ENCODE measurements at regions not wholly inside any gene's neighbourhood (a gene's known extent, or its start where the extent isn't known, plus 50 kb on each side); places are given as distances from the start of the nearest gene placed in this dataset.
"Not testable (repeated sequence)": the region's sequence is repeated elsewhere in the genome, so short reads cannot be mapped to it uniquely, and the experiment has no call there.

DNA sequence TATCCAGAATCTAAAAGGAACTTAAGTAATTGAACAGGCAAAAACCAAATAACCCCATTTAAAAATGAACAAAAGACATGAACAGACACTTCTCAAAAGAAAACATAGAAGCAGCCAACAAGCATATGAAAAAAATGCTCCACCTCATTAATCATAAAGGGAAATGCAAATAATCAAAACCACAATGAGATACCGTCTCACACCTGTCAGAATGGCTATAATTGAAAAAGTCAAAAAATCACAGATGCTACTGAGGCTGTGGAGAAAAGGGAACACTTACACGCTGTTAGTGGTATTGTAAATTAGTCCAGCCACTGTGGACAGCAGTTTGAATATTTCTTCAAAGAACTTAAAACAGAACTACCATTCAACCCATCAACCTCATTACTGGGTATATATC, 220.7 kb downstream of the MEX3B start:
- no peak for DNase-seq (ENCODE audit: low read depth in 2 of 2)

DNA sequence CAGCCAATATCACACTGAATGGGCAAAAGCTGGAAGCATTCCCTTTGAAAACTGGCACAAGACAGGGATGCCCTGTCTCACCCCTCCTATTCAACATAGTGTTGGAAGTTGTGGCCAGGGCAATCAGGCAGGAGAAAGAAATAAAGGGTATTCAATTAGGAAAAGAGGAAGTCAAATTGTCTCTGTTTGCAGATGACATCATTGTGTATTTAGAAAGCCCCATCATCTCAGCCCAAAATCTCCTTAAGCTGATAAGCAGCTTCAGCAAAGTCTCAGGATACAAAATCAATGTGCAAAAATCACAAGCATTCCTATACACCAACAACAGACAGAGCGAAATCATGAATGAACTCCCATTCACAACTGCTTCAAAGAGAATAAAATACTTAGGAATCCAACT, 223.2 kb downstream of the MEX3B start:
- not testable (repeated sequence) for DNase-seq (ENCODE audit: low read depth in 2 of 2)

DNA sequence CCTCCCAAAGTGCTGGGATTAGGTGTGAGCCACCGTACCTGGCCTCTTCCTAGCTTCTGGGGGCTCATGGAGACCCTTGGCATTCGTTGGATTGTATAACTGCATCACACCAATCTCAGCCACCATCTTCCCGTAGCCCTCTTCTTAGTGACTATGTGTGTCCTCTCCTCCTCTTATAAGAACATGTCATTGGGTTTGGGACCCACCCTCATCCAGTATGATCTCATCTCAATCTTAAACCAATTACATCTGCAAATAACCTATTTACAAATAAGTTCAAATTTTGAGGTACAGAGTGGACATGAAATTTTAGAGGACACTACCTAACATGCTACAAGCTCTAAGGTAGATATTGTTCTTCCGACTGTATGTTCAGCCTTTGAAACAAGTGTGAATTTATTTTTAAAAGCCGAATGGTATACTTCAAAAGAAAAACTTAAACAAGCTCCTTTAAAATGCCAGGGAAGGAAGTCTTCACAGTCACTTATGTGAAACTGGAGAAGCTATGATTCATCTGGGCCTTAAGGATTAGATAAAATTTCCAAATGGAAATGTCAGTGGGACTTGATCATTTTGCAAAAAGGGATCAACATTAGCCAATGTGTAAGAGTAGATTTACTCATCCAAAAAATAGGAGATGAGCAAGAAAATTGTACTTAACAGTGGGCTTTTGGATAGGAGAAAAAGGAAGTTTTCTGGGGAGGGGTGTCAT, 225.7 kb downstream of the MEX3B start:
- DNase-seq (ENCODE audit: low read depth in 2 of 2), result no peak

DNA sequence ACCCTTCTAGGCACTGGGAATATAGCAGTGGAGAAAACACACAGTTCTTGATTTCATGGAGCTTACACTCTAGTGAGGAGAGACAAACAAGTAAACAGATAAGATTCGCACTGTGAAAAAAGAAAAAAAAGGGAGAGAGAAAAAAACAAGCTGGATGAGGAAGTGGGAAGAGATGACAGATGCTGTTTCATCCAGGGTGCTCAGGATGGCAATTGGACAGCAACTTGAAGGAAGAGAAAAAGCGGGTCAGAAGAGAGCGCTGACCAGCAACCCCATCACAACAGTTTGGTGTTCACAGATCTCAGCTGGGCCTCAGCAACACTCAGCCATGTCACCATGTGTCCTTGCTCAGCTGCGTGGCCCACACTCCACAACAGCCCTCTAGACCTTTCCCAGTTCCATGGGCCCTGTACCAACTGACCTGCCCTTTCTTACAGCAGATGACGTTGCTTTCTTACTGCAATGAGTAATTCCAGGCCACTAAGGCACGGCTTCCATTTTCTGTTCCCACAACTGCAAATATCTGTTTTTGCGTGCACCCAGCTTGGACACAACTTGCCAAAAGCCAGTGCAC, 230.8 kb downstream of the MEX3B start:
- no peak for DNase-seq (ENCODE audit: low read depth in 2 of 2)

DNA sequence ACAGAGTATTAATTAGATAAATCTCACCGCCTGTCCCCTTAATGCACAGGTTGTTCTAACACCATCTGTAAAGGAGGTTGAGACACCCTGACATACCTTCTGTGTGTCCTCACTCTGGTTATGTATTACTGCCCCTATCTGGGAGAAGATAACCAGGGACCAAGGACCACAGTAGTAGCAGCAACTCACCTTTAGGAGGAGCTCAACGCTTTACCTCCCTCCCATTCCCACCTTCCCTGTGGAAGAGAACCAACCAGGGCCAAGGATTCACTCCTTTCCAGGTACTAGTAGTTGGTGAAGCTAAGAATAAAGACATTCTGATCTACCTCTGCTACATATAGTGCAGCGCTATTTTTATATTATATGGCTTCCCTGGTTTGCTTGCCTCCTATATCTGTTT, 232.6 kb downstream of the MEX3B start:
- no peak for DNase-seq (ENCODE audit: low read depth in 2 of 2)

DNA sequence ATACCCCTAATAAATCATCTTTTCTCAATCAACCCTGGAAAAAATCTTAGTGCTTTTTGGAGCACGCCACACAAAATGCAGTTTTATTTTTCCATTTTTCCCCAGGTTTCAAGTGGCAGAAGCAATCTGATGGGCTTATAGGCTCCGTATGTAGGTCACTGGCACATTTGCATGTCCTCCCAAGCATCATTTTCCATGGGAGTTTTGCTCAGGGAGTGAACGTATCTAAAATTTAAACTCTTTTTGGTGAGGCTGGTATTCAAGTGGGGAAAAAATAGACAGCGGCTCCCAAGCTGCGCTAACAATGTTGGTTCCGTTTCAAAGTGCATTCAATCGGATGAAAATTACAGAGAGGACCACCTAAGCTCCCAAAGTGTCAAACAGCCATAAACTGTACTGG, 233.4 kb downstream of the MEX3B start:
- DNase-seq (ENCODE audit: low read depth in 2 of 2), result no peak

DNA sequence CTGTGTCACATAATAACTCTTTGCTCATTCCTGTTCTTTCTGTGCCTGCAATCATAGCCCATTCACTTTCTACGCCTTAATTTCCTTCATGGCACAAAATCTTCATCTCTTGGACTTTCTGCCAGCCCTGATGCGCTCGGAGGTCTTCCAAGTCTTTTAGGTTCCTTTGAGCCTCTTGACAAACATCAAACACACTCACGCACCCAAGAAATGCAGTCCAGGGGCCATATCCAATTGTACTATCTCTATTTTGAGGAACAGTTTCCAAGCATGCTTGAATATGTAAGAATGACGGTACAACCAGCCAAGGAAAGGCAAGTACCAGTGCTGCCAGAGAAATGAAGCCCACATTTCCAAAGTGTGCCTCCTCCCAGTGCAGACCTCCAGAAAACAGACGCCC, 234.1 kb downstream of the MEX3B start:
- DNase-seq (ENCODE audit: low read depth in 2 of 2), result no peak

DNA sequence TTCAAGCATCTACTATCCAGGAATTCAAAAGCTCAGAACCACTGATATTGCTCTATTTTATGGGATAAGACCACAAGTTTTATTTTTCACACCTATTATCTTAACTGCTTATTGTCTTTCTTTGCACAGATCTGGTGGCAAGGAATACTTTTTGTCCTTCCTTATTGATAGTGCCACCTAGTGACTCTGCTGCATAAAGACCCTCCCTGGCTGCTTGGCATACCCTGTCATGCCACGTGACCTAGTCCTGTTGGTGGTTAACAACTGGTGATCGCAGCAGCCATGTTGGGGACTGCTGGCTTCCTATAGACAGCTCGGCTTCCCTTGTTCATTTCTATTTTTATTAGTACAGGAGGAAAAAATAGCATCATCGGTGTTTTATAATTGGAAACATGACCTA, 236.3 kb downstream of the MEX3B start:
- no peak for DNase-seq (ENCODE audit: low read depth in 2 of 2)

DNA sequence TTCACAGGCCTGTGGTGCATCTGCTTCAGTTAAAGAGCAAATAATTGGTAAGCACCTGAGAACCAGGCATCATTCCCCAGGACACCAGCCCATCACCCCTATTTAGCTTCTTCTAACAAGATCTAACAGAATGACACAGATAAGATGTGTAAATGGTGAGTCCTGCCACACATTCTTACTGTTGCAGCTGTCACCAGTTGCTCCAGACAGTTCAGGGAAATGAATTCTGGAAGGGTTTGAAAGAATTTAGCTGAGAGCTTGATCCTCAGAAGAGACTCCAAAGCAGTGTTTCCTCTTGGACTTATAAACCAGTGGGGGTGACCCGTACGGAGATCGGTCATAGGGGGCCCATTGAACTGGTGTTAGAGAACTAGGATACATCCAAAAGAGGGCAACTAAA, 238.0 kb downstream of the MEX3B start:
- no peak for DNase-seq (ENCODE audit: low read depth in 2 of 2)

DNA sequence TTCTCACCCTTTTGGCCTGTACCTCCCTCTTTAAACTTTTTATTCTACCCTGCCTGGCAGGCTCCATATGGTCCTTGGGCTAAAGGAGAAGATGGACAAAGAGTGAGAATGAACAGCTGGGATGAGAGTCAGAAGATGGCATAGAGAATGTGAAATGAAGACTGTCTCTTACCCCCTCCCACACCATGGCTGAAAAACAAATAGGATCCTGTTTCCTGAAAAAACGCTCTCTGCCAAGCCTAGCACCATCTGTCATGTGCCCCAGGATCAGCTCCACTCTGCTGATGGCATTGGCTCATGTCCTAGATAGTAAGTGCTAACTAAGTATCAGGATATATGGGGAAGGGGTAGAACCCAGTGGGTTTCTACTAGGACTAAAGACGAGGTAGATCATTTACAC, 238.6 kb downstream of the MEX3B start:
- DNase-seq (ENCODE audit: low read depth in 2 of 2), result no peak

DNA sequence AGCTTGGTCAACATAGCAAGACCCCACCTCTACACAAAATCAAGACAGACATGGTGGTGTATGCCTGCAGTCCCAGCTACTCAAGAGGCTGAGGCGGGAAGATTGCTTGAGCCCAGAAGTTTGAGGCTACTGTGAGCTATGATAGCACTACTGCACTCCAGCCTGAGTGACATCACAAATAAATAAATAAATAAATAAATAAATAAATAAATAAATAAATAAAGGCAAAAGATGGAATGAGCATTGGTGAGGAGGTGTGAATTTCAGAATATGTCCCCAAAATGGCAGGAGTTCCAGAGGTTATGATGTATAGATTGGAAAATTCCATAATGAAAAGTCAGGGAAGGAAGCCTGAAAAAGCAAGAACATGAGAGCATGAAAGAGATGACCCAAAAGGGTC, 249.9 kb downstream of the MEX3B start:
- DNase-seq (ENCODE audit: low read depth in 2 of 2), result no peak

DNA sequence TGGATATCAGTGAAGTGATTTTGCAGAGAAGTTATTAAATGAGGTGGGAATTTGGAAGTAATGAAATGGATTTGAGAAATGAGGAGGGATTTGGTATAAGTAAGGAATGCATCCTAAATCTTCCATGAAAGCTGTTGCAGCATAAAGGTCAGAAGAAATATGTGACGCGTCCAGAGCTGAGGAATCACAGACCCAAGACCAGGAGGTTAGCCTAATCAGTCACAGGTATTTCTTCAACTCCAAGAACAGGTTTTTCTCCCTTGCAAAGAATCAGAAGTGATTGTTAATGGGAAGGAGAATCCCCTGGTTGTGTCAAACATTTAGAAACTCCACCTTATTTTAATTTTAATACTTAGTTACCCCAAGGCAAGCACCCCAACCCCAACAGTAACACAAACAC, 253.2 kb downstream of the MEX3B start:
- no peak for DNase-seq (ENCODE audit: low read depth in 2 of 2)

DNA sequence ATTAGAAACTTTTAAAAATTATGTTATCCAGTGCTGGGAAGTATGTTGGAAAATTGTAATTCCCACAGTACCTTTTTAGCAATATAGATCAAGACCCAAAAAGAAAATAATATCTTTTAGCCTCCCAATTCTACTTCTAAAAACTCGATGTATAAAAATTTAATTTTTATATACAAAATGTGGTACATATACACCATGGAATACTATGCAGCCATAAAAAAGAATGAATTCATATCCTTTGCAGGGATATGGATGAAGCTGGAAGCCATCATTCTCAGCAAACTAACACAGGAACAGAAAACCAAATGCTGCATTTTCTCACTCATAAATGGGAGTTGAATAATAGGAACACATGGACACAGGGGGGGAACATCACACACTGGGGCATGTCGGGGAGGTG, 254.5 kb downstream of the MEX3B start:
- DNase-seq (ENCODE audit: low read depth in 2 of 2), result not testable (repeated sequence)

DNA sequence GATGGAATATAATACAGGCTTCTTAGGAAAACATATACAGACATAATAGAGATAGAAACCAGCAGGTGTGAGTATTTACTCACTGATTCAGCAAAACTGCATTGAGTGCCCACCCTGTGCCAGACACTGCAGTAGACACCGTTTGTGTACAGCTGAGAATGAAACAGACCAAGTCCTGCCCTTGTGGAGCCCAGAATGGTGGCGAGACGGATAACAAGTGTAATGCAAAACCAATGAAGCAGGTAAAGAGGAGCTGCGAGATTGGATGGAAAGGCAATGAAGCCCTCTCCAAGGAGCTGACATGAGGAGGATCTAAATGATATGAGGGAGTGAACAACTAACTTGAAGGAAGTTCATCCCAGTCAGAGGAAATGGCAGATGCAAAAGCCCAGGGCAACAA, 256.4 kb downstream of the MEX3B start:
- DNase-seq (ENCODE audit: low read depth in 2 of 2), result no peak

DNA sequence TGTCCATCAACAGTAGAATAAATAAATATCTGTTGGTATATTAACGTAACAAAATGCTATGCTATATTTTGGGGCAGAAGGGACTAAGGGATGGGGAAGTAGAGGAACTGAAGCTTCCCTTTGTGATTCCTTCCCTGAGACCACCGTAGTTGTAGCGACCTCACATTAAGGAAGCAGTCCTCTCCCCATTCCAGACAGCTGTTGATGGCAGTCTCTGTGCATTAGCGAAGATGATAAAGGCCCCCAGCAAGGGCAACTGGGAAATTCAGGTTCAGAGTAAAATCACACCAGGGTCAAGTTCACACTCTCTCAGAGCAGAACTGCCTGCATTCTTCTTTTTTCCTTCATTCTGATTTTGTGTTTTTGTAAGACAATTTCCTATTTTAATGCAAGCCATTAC, 259.0 kb downstream of the MEX3B start:
- no peak for DNase-seq (ENCODE audit: low read depth in 2 of 2)

DNA sequence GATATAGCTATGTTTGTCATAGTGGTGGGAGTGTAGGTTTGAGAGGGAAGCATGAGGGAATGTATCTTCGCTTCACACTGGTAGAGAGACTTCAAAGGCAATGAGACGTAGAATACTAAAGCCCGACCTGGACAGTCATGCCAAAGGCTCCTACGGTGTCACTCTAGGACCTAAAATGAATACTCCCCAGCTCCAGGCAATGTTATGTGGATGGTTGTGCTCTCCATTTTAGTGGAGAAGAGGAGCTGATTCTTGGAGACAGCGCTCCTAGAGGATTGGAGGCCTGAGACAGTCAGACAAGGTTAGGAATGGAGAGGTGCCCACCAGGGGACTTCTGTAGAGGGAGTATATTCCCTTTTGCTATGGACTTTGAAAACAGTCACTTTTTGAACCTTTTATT, 260.1 kb downstream of the MEX3B start:
- no peak for DNase-seq (ENCODE audit: low read depth in 2 of 2)

DNA sequence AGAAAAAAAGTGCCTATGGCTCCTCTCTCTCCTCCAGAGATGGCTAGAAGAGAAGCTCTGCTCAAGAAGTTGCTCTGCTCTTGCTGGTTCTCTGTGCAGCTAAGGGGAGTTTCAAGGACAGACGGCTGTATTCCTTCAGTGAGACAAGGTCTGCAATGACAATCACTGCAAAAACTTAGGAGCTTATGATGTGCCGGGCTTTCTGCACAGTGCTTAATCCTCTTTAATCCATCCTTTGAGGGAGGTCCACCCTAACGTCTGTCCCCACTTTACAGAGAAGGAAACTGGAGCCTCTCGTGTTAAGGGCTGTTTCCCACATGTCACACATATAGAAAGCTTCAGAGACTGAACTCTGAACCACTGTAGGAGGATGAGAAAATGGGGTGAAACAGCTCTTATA, 260.6 kb downstream of the MEX3B start:
- DNase-seq (ENCODE audit: low read depth in 2 of 2), result no peak

DNA sequence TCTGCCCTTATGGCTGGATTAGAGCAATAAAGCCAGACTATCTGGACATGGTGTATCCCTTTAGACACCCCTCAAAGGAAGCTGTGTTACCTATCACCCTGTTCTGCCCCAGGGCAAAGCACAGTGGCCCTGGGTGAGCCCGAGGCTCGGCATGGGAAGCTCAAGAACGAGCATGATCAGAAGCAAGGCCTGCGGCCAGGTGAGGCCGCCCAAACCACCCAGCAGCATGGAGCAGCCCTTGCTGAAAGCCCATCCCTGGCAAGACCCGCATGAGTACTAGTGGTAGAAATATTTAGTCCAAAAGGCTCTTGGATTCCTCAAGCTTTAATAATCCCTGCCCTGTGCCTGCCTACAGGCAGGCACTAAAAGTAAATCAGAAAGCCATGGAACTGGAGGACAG, 261.1 kb downstream of the MEX3B start:
- no peak for DNase-seq (ENCODE audit: low read depth in 2 of 2)

DNA sequence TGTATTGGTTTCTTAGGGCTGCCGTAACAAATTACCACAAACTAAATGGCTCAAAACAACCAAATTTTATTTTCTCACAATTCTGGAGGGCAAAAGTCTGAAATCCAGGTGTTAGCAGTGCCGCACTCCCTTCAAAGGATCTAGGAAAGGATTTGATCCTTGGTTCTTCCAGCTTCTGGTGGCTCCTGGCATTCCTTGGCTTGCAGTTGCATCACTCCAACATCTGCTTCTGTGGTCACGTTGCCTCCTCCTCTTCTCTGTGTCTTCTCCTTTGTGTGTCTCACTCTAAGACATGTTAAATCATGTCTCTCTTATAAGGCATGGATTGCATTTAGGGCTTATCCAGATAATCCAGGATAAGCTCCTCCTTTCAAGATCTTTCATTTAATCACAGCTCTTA, 262.2 kb downstream of the MEX3B start:
- no peak for DNase-seq (ENCODE audit: low read depth in 2 of 2)

DNA sequence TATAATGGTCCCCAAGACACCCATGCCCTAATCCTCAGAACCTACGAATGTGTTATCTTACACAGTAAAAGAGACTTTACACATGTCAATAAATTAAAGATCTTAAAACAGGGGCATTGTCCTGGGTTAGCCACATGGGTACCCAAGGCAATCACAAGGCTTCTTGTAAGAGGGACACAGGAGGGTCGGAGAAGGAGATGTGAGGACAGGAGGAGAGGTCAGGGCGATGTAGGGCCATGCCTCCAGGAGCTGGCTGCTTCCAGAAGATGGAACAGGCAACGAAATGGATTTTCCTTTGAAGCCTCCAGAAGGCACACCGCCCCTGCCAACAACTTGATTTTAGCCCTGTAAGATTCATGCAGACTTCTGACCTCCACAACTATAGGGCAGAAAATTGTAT, 262.7 kb downstream of the MEX3B start:
- no peak for DNase-seq (ENCODE audit: low read depth in 2 of 2)

DNA sequence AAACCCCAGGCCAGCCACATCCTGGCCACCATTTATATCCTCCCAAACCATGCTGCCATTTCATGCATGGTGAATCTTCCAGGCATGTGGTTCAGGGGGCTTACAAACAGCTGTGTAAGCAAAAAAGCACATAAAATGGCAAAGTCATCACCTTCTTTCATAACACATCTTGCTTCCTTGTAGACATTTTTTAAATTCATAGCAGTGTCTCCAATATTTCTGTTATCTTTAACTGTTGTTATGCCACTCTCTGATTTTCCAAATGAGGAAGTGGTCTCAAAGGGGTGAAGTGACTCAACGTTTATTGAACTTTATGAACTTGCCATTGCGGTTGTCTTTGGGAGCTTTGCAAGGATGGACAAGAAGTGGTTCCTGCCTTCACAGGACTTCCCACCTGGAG, 264.4 kb downstream of the MEX3B start:
- no peak for DNase-seq (ENCODE audit: low read depth in 2 of 2)

DNA sequence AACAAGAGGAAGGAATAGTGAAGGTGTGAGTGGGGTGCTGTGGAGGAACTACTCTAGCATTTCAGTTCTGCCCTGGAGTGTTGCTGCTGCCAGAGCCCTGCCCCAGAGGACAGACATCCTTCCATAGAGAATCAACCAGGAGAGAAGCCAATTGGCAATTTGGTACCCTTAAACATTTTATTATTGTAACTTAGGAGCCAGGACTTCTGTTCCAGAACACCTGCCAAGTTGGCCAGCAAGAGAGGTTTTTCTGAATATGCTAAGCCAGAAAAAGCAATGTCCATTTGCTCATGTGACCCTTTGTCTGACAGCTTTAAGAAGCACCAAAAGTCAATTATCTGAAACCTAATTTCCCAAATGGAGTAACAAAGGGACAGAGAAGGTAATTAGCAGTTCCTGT, 264.9 kb downstream of the MEX3B start:
- DNase-seq (ENCODE audit: low read depth in 2 of 2), result no peak

DNA sequence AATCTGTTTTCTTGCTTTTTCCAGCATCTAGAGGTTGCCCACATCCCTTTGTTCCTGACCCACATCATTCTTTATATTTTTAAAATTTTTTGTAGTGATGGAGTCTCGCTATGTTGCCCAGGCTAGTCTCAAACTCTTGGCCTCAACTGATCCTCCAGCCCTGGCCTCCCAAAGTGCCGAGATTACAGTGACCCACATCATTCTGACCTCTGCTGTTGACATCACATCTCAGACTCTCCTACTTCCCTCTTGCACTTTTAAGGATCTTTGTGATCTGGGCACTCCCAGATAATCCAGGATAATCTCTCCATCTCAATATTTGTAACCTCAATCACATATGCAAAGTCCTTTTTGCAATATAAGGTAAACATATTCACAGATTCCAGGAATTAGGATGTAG, 266.6 kb downstream of the MEX3B start:
- no peak for DNase-seq (ENCODE audit: low read depth in 2 of 2)

DNA sequence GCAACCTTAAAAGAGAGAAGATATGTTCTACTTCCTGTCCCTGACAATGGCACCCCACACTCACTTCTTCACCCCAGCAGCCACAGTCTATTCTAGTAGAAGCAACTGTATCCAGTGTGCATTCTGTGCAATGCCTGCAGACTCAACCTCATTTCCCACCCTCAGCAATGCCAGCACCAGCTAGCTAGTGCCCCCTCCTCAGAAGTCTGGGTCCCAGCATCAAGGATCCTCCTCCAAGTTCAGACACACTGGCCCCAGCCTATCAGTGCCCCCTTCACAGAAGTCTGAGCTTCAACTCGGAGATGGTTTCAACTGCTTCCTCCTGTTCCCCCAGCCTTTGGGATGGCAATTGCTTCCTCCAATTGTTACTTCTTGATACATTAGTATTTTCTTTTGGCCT, 268.3 kb downstream of the MEX3B start:
- DNase-seq (ENCODE audit: low read depth in 2 of 2), result no peak
